WTC11 (cell line): ENCODE measurements at regions not wholly inside any gene's neighbourhood (a gene's known extent, or its start where the extent isn't known, plus 50 kb on each side); places are given as distances from the start of the nearest gene placed in this dataset.

Experiments
- CBFB ChIP-seq: sonication (generic); formaldehyde crosslinking; IDR thresholded peaks from 2 replicates; pipeline ENCODE4 v1.8.1; 2022; ENCODE audit warnings: mild to moderate bottlenecking, low read depth, missing genetic modification reagents
- TF ChIP-seq, protein P1 (sequence below): sonication (generic); formaldehyde crosslinking; IDR thresholded peaks from 2 replicates; pipeline ENCODE4 v1.8.1; 2023; ENCODE audit warnings: mild to moderate bottlenecking, moderate library complexity, missing genetic modification reagents
- TF ChIP-seq, protein P2 (sequence below): fragments of 200-600 bp; IDR thresholded peaks from 2 replicates; pipeline ENCODE4 v1.8.0; 2022; ENCODE audit warnings: antibody characterized with exemption
- TF ChIP-seq, protein P3 (sequence below): sonication (generic); formaldehyde crosslinking; IDR thresholded peaks from 2 replicates; pipeline ENCODE4 v1.8.0; 2023; ENCODE audit warnings: missing genetic modification reagents, mild to moderate bottlenecking, borderline replicate concordance
- TF ChIP-seq, protein P4 (sequence below): sonication (generic); formaldehyde crosslinking; IDR thresholded peaks from 2 replicates; pipeline ENCODE4 v1.8.1; 2023; ENCODE audit warnings: mild to moderate bottlenecking, missing genetic modification reagents, moderate library complexity

DNA sequence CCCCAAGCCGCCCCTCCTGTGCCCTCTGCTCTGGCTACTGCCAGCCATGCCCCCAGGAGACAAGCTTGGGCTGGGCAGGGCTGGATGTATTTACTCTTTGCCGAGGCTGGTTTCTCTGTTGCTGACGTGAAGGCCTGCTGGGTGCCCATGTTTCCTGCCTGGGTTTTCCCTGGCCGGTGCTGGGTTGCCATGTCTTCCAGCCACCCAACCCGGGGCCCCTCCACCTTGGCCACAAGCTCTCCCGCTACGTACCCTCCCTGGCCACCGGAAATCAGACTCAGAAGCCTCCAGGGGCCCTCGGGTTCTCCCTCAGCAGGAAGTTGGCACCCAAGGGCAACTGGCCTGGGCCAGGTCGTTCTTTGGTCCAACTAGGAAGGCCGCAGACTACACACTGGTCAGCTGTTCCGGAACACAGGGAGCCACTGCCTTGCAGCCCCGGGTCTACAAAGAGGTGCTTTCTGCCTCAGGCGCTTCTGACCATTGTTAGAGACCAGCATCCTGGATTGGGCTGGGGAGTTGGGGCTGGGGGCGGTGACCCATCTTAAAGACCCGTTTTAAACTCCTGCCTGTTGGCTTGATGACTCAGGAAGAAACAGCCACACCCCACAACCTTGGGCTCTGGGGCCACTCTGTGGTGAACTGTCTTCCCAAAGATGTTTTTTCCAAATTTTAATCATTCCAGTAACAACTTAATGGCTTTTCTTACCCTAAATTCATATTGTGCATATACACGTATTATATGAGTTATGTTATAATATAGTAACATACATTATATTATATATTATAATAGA, 71.2 kb upstream of the RUNX3 start:
- TF ChIP-seq, protein P1, sequence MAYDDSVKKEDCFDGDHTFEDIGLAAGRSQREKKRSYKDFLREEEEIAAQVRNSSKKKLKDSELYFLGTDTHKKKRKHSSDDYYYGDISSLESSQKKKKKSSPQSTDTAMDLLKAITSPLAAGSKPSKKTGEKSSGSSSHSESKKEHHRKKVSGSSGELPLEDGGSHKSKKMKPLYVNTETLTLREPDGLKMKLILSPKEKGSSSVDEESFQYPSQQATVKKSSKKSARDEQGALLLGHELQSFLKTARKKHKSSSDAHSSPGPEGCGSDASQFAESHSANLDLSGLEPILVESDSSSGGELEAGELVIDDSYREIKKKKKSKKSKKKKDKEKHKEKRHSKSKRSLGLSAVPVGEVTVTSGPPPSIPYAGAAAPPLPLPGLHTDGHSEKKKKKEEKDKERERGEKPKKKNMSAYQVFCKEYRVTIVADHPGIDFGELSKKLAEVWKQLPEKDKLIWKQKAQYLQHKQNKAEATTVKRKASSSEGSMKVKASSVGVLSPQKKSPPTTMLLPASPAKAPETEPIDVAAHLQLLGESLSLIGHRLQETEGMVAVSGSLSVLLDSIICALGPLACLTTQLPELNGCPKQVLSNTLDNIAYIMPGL = no peak
- TF ChIP-seq, protein P2, sequence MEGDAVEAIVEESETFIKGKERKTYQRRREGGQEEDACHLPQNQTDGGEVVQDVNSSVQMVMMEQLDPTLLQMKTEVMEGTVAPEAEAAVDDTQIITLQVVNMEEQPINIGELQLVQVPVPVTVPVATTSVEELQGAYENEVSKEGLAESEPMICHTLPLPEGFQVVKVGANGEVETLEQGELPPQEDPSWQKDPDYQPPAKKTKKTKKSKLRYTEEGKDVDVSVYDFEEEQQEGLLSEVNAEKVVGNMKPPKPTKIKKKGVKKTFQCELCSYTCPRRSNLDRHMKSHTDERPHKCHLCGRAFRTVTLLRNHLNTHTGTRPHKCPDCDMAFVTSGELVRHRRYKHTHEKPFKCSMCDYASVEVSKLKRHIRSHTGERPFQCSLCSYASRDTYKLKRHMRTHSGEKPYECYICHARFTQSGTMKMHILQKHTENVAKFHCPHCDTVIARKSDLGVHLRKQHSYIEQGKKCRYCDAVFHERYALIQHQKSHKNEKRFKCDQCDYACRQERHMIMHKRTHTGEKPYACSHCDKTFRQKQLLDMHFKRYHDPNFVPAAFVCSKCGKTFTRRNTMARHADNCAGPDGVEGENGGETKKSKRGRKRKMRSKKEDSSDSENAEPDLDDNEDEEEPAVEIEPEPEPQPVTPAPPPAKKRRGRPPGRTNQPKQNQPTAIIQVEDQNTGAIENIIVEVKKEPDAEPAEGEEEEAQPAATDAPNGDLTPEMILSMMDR = no peak
- TF ChIP-seq, protein P3, sequence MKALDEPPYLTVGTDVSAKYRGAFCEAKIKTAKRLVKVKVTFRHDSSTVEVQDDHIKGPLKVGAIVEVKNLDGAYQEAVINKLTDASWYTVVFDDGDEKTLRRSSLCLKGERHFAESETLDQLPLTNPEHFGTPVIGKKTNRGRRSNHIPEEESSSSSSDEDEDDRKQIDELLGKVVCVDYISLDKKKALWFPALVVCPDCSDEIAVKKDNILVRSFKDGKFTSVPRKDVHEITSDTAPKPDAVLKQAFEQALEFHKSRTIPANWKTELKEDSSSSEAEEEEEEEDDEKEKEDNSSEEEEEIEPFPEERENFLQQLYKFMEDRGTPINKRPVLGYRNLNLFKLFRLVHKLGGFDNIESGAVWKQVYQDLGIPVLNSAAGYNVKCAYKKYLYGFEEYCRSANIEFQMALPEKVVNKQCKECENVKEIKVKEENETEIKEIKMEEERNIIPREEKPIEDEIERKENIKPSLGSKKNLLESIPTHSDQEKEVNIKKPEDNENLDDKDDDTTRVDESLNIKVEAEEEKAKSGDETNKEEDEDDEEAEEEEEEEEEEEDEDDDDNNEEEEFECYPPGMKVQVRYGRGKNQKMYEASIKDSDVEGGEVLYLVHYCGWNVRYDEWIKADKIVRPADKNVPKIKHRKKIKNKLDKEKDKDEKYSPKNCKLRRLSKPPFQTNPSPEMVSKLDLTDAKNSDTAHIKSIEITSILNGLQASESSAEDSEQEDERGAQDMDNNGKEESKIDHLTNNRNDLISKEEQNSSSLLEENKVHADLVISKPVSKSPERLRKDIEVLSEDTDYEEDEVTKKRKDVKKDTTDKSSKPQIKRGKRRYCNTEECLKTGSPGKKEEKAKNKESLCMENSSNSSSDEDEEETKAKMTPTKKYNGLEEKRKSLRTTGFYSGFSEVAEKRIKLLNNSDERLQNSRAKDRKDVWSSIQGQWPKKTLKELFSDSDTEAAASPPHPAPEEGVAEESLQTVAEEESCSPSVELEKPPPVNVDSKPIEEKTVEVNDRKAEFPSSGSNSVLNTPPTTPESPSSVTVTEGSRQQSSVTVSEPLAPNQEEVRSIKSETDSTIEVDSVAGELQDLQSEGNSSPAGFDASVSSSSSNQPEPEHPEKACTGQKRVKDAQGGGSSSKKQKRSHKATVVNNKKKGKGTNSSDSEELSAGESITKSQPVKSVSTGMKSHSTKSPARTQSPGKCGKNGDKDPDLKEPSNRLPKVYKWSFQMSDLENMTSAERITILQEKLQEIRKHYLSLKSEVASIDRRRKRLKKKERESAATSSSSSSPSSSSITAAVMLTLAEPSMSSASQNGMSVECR = no peak
- TF ChIP-seq CBFB = no peak
- TF ChIP-seq, protein P4, sequence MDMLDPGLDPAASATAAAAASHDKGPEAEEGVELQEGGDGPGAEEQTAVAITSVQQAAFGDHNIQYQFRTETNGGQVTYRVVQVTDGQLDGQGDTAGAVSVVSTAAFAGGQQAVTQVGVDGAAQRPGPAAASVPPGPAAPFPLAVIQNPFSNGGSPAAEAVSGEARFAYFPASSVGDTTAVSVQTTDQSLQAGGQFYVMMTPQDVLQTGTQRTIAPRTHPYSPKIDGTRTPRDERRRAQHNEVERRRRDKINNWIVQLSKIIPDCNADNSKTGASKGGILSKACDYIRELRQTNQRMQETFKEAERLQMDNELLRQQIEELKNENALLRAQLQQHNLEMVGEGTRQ (CRISPR knock-in tag) = no peak
